K562 (cell line): ENCODE measurements at regions not wholly inside any gene's neighbourhood (a gene's known extent, or its start where the extent isn't known, plus 50 kb on each side); places are given as distances from the start of the nearest gene placed in this dataset.

Source experiments
- ARID2 ChIP-seq: fragments of 450-650 bp; IDR thresholded peaks from 2 replicates; pipeline ENCODE4 v1.6.1; 2017; ENCODE audit warnings: antibody characterized with exemption, mild to moderate bottlenecking
- RFX5 ChIP-seq: IDR thresholded peaks from 2 replicates; pipeline ENCODE4 v1.6.1; 2011; ENCODE audit warnings: low read depth, mild to moderate bottlenecking, improper control_type of control experiment, low read length
- SMARCA4 ChIP-seq: fragments of 450-650 bp; IDR thresholded peaks from 2 replicates; pipeline ENCODE4 v1.6.1; 2016
- TAF1 ChIP-seq: IDR thresholded peaks from 2 replicates; pipeline ENCODE4 v1.6.1; 2011; ENCODE audit warnings: mild to moderate bottlenecking, low read length, moderate library complexity; ENCODE audit not compliant: insufficient read depth, control insufficient read depth, severe bottlenecking; ENCODE audit errors: extremely low read depth
- ZNF76 ChIP-seq: fragments of 250-450 bp; sonication (Bioruptor Pico); IDR thresholded peaks from 2 replicates; pipeline ENCODE4 v1.4.0; 2020; ENCODE audit warnings: mild to moderate bottlenecking, moderate library complexity, borderline replicate concordance
- TF ChIP-seq, protein P1 (sequence below): sonication (generic); formaldehyde crosslinking; IDR thresholded peaks from 2 replicates; pipeline ENCODE4 v1.8.1; 2023; ENCODE audit warnings: mild to moderate bottlenecking, missing genetic modification reagents
- TF ChIP-seq, protein P2 (sequence below): sonication (generic); formaldehyde crosslinking; IDR thresholded peaks from 2 replicates; pipeline ENCODE4 v1.8.1; 2023; ENCODE audit warnings: mild to moderate bottlenecking, missing genetic modification reagents
- TF ChIP-seq, protein P3 (sequence below): sonication (generic); formaldehyde crosslinking; IDR thresholded peaks from 2 replicates; pipeline ENCODE4 v1.8.1; 2023; ENCODE audit warnings: mild to moderate bottlenecking, missing genetic modification reagents

GRCh38 chr10:43959364-43960134, 310.9 kb upstream of the ZNF32 start:
- TF ChIP-seq SMARCA4: no peak
- TF ChIP-seq ZNF76 (CRISPR knock-in tag): no peak
- TF ChIP-seq ARID2: no peak
- TF ChIP-seq, protein P1, sequence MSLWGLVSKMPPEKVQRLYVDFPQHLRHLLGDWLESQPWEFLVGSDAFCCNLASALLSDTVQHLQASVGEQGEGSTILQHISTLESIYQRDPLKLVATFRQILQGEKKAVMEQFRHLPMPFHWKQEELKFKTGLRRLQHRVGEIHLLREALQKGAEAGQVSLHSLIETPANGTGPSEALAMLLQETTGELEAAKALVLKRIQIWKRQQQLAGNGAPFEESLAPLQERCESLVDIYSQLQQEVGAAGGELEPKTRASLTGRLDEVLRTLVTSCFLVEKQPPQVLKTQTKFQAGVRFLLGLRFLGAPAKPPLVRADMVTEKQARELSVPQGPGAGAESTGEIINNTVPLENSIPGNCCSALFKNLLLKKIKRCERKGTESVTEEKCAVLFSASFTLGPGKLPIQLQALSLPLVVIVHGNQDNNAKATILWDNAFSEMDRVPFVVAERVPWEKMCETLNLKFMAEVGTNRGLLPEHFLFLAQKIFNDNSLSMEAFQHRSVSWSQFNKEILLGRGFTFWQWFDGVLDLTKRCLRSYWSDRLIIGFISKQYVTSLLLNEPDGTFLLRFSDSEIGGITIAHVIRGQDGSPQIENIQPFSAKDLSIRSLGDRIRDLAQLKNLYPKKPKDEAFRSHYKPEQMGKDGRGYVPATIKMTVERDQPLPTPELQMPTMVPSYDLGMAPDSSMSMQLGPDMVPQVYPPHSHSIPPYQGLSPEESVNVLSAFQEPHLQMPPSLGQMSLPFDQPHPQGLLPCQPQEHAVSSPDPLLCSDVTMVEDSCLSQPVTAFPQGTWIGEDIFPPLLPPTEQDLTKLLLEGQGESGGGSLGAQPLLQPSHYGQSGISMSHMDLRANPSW (CRISPR knock-in tag): no peak
- TF ChIP-seq, protein P2, sequence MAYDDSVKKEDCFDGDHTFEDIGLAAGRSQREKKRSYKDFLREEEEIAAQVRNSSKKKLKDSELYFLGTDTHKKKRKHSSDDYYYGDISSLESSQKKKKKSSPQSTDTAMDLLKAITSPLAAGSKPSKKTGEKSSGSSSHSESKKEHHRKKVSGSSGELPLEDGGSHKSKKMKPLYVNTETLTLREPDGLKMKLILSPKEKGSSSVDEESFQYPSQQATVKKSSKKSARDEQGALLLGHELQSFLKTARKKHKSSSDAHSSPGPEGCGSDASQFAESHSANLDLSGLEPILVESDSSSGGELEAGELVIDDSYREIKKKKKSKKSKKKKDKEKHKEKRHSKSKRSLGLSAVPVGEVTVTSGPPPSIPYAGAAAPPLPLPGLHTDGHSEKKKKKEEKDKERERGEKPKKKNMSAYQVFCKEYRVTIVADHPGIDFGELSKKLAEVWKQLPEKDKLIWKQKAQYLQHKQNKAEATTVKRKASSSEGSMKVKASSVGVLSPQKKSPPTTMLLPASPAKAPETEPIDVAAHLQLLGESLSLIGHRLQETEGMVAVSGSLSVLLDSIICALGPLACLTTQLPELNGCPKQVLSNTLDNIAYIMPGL (CRISPR knock-in tag): no peak
- no peak for TF ChIP-seq TAF1
- TF ChIP-seq, protein P3, sequence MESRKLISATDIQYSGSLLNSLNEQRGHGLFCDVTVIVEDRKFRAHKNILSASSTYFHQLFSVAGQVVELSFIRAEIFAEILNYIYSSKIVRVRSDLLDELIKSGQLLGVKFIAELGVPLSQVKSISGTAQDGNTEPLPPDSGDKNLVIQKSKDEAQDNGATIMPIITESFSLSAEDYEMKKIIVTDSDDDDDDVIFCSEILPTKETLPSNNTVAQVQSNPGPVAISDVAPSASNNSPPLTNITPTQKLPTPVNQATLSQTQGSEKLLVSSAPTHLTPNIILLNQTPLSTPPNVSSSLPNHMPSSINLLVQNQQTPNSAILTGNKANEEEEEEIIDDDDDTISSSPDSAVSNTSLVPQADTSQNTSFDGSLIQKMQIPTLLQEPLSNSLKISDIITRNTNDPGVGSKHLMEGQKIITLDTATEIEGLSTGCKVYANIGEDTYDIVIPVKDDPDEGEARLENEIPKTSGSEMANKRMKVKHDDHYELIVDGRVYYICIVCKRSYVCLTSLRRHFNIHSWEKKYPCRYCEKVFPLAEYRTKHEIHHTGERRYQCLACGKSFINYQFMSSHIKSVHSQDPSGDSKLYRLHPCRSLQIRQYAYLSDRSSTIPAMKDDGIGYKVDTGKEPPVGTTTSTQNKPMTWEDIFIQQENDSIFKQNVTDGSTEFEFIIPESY (CRISPR knock-in tag): no peak
- no peak for TF ChIP-seq RFX5
